Stimulated activated CD4-positive, alpha-beta T cell treated with anti-CD3 and anti-CD28 coated beads, Interleukin-15, amount 100 ng/mL, for 24 hours (primary cell): ENCODE measurements at regions not wholly inside any gene's neighbourhood (a gene's known extent, or its start where the extent isn't known, plus 50 kb on each side); places are given as distances from the start of the nearest gene placed in this dataset.
"Not testable (repeated sequence)": the region's sequence is repeated elsewhere in the genome, so short reads cannot be mapped to it uniquely, and the experiment has no call there.

ENCODE experiments used
- DNase-seq: peaks from one replicate; pipeline ENCODE4 v3.0.0-alpha.2; 2020

GRCh38 chr5:113652161-113652560, 138.7 kb downstream of the YTHDC2 start:
- no peak for DNase-seq

- no peak for DNase-seq
These were observed 141.3 kb downstream of the YTHDC2 start for GRCh38 chr5:113654828-113655227.

- no peak for DNase-seq
These were observed 146.7 kb downstream of the YTHDC2 start for GRCh38 chr5:113660206-113660605.

- no peak for DNase-seq
These were observed 147.3 kb downstream of the YTHDC2 start for GRCh38 chr5:113660706-113661250.

GRCh38 chr5:113663879-113664541, 150.5 kb downstream of the YTHDC2 start:
- peak; percentile 44 for DNase-seq

GRCh38 chr5:113673041-113673440, 159.5 kb downstream of the YTHDC2 start:
- no peak for DNase-seq

- no peak for DNase-seq
These were observed 161.7 kb downstream of the YTHDC2 start for GRCh38 chr5:113675166-113675565.

- DNase-seq, result no peak
These were observed 164.7 kb downstream of the YTHDC2 start for GRCh38 chr5:113678202-113678601.

GRCh38 chr5:113678924-113679575, 165.6 kb downstream of the YTHDC2 start:
- peak; percentile 15 for DNase-seq

- DNase-seq, result no peak
These were observed 167.0 kb downstream of the YTHDC2 start for GRCh38 chr5:113680534-113680933.

- no peak for DNase-seq
These were observed 169.1 kb downstream of the YTHDC2 start for GRCh38 chr5:113682497-113683136.

GRCh38 chr5:113683211-113683610, 169.7 kb downstream of the YTHDC2 start:
- DNase-seq, result no peak

GRCh38 chr5:113686599-113686998, 173.1 kb downstream of the YTHDC2 start:
- DNase-seq, result no peak

GRCh38 chr5:113689647-113690046, 176.2 kb downstream of the YTHDC2 start:
- DNase-seq, result no peak

- DNase-seq, result no peak
These were observed 179.0 kb downstream of the YTHDC2 start for GRCh38 chr5:113692466-113692865.

GRCh38 chr5:113692891-113693457, 179.5 kb downstream of the YTHDC2 start:
- DNase-seq, result no peak

GRCh38 chr5:113693701-113694100, 180.2 kb downstream of the YTHDC2 start:
- no peak for DNase-seq

- DNase-seq, result no peak
These were observed 181.1 kb downstream of the YTHDC2 start for GRCh38 chr5:113694576-113694975.

GRCh38 chr5:113703266-113703665, 189.8 kb downstream of the YTHDC2 start:
- DNase-seq, result no peak

- no peak for DNase-seq
These were observed 192.2 kb downstream of the YTHDC2 start for GRCh38 chr5:113705657-113706056.

- no peak for DNase-seq
These were observed 199.6 kb downstream of the YTHDC2 start for GRCh38 chr5:113713051-113713450.

GRCh38 chr5:113715921-113716320, 202.4 kb downstream of the YTHDC2 start:
- DNase-seq, result not testable (repeated sequence)

- no peak for DNase-seq
These were observed 206.1 kb downstream of the YTHDC2 start for GRCh38 chr5:113719549-113719948.

- DNase-seq, result no peak
These were observed 207.7 kb downstream of the YTHDC2 start for GRCh38 chr5:113721171-113721570.
